H1 (cell line): ENCODE measurements at regions not wholly inside any gene's neighbourhood (a gene's known extent, or its start where the extent isn't known, plus 50 kb on each side); places are given as distances from the start of the nearest gene placed in this dataset.

ENCODE experiments used
- JUND ChIP-seq: IDR thresholded peaks from 2 replicates; pipeline ENCODE4 v1.6.1; 2011; ENCODE audit warnings: mild to moderate bottlenecking, improper control_type of control experiment, low read length
- TF ChIP-seq, protein P1 (sequence below): fragments of 300-600 bp; sonication (generic); IDR thresholded peaks from 2 replicates; pipeline ENCODE4 v1.7.1; 2012; ENCODE audit warnings: low read length, moderate library complexity, mild to moderate bottlenecking, inconsistent platforms; ENCODE audit not compliant: insufficient replicate concordance

- TF ChIP-seq, protein P1, sequence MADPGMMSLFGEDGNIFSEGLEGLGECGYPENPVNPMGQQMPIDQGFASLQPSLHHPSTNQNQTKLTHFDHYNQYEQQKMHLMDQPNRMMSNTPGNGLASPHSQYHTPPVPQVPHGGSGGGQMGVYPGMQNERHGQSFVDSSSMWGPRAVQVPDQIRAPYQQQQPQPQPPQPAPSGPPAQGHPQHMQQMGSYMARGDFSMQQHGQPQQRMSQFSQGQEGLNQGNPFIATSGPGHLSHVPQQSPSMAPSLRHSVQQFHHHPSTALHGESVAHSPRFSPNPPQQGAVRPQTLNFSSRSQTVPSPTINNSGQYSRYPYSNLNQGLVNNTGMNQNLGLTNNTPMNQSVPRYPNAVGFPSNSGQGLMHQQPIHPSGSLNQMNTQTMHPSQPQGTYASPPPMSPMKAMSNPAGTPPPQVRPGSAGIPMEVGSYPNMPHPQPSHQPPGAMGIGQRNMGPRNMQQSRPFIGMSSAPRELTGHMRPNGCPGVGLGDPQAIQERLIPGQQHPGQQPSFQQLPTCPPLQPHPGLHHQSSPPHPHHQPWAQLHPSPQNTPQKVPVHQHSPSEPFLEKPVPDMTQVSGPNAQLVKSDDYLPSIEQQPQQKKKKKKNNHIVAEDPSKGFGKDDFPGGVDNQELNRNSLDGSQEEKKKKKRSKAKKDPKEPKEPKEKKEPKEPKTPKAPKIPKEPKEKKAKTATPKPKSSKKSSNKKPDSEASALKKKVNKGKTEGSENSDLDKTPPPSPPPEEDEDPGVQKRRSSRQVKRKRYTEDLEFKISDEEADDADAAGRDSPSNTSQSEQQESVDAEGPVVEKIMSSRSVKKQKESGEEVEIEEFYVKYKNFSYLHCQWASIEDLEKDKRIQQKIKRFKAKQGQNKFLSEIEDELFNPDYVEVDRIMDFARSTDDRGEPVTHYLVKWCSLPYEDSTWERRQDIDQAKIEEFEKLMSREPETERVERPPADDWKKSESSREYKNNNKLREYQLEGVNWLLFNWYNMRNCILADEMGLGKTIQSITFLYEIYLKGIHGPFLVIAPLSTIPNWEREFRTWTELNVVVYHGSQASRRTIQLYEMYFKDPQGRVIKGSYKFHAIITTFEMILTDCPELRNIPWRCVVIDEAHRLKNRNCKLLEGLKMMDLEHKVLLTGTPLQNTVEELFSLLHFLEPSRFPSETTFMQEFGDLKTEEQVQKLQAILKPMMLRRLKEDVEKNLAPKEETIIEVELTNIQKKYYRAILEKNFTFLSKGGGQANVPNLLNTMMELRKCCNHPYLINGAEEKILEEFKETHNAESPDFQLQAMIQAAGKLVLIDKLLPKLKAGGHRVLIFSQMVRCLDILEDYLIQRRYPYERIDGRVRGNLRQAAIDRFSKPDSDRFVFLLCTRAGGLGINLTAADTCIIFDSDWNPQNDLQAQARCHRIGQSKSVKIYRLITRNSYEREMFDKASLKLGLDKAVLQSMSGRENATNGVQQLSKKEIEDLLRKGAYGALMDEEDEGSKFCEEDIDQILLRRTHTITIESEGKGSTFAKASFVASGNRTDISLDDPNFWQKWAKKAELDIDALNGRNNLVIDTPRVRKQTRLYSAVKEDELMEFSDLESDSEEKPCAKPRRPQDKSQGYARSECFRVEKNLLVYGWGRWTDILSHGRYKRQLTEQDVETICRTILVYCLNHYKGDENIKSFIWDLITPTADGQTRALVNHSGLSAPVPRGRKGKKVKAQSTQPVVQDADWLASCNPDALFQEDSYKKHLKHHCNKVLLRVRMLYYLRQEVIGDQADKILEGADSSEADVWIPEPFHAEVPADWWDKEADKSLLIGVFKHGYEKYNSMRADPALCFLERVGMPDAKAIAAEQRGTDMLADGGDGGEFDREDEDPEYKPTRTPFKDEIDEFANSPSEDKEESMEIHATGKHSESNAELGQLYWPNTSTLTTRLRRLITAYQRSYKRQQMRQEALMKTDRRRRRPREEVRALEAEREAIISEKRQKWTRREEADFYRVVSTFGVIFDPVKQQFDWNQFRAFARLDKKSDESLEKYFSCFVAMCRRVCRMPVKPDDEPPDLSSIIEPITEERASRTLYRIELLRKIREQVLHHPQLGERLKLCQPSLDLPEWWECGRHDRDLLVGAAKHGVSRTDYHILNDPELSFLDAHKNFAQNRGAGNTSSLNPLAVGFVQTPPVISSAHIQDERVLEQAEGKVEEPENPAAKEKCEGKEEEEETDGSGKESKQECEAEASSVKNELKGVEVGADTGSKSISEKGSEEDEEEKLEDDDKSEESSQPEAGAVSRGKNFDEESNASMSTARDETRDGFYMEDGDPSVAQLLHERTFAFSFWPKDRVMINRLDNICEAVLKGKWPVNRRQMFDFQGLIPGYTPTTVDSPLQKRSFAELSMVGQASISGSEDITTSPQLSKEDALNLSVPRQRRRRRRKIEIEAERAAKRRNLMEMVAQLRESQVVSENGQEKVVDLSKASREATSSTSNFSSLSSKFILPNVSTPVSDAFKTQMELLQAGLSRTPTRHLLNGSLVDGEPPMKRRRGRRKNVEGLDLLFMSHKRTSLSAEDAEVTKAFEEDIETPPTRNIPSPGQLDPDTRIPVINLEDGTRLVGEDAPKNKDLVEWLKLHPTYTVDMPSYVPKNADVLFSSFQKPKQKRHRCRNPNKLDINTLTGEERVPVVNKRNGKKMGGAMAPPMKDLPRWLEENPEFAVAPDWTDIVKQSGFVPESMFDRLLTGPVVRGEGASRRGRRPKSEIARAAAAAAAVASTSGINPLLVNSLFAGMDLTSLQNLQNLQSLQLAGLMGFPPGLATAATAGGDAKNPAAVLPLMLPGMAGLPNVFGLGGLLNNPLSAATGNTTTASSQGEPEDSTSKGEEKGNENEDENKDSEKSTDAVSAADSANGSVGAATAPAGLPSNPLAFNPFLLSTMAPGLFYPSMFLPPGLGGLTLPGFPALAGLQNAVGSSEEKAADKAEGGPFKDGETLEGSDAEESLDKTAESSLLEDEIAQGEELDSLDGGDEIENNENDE = no peak
- TF ChIP-seq JUND = peak; percentile 49; the same call in 1 of the 2 replicates
Observed at GRCh38 chr6:139764498-139764986, 390.1 kb upstream of the CITED2 start (continued).
